NCI-H1048 (cell line): ENCODE measurements at regions not wholly inside any gene's neighbourhood (a gene's known extent, or its start where the extent isn't known, plus 50 kb on each side); places are given as distances from the start of the nearest gene placed in this dataset.

Experiments used
- DNase-seq: peaks from one replicate; lab custom pipeline; 2025; lab: John Stamatoyannopoulos, UW

DNA sequence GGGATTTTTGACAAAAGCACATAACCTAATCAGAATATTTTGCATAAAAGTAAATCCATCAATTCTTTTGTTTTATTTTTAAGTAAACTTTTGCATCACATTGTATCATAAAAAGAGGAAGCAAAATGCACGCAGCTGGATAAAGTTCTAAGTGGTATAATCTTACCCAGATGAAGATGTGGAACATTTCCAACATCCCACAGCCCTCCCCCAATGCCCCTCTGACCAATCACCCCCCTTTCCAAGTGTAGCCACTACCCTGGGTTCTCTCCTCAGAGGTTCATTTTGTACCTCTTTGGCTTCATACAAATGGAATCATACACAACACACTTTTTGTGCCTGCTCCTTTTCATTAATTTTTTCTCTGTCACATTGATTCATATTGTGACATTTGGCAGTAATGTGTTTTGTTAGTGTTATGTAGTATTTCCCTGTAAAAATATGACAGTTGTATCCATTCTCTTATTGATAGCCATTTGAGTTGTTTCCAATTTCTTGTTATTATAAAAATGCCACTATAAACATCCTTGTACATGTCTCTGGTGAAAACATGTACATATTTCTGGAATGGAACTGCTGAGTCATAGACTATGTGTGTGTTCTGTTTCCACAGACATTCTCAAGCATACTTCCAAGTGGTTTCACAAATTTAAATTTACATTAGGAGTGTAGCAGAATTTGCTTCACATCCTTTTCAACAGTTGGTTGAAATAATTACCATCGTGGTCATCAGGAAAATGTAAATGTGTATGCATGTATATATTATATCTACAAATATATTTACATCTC, 92.9 kb upstream of the SYNDIG1 start:
- no peak for DNase-seq

DNA sequence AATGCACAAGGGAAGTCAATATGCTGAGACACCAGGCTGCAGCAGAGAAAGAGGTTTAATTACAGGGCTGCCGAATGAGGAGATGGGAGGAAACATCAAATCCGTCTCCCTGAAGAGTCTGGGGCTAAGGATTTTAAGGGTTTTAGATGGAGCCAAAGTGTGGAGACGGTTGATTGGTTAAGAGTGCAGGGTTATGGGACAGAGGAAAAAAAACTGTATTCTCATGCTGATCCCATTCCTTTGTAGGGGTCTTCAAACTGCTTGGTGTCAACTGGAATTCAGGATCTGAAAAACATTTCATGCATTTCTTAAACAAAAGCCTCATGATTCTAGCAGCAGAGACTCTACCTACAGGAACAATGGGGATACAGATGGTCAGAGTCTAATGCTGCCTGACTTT, 96.1 kb upstream of the SYNDIG1 start:
- DNase-seq = no peak

DNA sequence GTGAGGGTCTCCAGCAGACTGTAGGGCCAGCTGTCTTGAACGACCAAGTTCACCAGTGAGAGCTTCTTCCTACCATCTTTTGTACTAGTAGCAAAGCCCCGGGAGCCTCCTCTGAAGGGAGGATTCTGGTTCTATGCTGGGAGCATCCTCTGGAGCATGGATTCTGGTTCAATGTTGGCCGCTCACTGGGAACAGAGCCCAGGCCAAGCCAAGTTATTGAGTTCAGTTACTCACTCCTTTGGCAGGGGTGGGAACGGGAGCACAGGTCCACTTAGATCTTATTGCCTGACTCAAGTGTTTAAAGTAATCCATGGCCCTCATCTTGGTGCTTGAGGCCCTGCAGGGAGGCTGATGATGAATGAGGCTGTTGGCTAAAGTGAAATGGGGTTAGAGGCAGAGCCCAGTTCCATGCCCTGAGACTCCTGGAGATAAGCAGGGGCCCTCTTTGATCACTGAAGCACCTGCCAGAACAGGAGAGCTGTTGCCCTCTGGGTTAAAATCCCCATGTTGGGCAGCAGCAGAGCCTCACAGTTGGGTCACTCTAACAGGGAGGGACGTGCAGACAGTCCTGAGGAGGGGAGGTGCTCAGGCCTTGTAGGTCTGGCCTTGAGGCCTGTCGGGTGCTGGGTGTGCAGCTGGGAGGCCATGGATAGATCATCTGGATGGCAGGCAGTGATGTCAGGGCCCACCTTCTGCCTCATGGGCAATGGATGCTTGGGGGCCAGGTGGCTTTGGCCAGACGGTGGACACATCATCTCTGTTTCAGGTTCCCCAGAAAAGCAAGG, 98.3 kb upstream of the SYNDIG1 start:
- no peak for DNase-seq

DNA sequence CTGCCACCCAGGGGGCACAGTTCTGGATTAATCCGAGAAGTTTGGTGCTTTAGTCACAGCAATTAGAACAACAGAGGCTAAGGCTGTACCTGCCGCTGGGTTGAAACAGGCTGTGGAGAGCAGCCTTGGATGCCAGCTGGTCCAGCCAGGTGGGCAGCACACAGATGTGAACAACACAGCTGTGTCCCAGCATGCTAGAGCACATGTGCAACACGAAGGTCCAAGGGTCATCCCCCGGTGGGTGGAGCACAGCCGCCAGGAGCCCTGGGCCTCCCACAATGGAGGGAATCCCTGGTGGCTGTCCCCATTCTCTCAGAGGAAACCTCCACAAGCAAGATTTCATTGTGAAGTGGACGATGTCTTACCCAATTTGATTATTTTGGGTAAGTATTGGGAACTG, 99.2 kb upstream of the SYNDIG1 start:
- no peak for DNase-seq

DNA sequence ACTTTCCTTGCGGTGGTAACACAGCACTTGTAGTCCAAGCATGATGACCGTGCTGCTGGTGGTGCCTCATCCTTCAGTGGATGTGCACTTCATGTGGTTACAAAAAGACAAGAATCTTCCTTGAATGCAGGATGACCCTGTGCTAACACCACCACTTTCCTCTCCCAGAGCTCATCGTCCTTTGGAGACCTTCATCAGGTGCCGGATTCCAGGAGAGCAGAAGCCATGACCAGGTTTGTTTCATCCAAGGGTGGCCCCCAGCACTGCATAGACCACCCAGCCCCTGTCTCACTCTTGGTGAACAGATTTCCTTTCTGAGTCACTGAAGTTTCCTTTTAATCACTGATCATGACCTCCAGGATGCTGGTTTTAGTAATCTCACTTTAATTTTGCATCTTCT, 101.2 kb upstream of the SYNDIG1 start:
- no peak for DNase-seq

DNA sequence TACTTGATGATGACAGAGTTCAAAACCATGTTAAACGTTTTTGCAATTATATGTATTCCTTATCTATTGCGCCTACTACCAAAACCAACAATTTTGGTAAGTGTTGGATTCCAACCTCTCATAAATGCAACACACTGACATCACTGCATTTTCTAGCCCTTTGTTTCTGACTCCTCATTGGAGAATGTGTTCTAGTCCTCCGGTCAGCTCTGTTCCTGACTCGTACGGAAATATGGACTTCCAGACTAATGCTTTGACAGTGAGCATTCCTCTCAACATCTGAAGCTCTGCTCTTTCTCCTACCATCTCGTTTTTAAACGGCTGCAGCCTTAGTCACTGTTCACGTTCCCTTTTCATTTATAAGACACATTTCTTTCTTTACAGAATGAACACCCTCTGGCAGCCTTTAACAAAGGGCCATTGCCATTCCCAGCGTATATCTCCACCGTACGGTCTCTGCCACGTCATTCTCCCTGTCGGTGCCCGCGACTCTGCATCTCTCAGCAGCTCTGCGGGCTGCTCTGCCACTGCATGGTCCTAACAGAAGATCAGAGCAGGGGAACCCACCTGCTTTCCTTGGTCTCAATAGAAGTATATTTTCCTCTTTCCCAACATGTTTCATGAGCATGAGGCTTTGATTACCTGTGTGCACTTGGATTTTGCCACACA, 103.0 kb upstream of the SYNDIG1 start:
- no peak for DNase-seq

DNA sequence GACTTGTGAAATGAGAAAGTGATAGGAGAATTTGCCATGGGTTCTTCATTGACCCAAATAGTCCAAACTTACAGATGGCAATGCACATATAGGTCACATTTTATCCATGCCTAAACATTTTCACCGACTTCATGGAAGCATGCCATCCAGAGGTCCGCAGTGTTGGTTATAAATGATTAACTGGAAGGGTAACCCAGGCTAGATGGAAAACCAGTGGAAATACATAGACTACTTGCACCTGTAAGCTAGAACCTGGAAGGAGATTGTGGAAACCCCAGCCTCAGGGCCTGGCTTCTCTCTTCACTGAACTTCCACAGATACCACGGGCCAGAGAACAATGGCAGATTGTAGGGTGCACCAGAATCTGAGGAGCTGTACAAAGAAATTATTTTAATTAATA, 103.8 kb upstream of the SYNDIG1 start:
- no peak for DNase-seq

DNA sequence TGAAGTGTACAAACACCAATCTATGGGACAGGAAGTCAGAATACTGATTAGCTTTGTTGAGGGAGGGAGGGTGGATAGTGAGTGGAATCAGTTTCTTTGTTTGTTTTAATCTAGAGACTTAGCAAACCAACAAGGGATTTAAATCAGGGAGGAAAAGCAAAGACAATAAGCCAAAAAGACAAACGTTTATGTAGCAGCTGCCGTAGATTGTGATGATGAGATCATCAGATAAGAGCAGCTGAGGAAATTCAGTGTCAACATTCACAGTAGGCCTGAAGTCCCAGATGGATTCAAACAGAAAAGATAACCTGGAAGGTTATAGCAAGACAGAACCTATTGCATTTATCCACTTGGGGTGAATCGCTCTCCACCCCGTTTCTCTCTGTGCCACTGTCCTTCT, 104.9 kb upstream of the SYNDIG1 start:
- no peak for DNase-seq

DNA sequence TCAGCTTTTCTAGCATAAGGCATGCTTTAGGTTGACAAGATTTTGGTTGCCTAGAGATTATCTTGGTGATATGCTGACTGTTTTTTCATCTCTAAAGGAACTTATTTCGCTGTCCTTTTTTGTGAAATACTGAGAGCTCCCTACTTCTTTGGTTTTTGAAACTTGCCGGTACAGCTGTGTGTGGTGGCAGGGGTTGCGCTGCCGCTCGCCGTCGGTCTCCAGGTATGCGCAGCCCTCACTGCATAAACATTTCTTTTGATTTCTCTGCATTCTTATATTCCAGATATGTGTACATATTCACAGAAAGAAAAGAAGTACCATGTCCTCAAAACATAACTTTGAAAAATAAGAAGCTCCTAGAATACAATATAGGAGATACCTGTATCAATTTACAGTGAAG, 106.4 kb upstream of the SYNDIG1 start:
- DNase-seq = no peak

DNA sequence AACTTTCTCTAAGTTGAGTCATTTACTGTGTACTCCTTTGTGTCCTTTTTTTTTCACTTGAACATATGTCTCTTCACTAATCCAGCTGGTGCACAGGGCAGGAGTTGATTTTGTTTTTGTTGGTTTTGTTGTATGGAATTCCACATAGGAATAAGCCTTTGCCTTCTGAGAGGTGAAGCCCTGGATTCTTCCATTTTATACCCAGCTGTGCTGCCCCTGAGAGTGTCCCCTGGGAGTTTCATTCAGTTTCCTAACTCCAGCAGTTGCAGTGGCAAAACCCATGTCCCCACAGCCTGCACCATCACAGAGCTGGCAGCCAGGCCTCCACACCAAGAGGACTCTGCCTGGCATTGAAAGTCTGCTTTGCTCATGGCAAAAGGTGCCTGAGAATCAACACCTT, 107.3 kb upstream of the SYNDIG1 start:
- no peak for DNase-seq

DNA sequence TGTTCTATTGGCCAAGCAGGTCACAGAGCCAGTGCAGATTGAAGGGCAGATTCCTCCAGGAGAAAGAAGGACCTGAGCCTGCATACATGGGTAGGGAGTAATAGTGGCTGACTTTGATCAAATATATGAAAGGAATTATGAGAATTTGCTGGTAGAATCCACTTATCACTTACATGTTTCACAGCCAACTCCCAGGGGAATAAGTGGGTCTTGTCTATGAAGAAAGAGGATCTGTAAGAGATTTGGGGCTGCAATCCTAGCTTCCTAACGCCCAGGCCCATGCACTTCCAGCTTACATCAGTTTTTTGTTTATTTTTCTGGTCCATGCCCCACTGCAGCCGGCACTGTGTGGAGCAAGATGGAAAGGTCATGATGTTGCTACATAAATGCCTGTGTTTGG, 107.9 kb upstream of the SYNDIG1 start:
- no peak for DNase-seq

DNA sequence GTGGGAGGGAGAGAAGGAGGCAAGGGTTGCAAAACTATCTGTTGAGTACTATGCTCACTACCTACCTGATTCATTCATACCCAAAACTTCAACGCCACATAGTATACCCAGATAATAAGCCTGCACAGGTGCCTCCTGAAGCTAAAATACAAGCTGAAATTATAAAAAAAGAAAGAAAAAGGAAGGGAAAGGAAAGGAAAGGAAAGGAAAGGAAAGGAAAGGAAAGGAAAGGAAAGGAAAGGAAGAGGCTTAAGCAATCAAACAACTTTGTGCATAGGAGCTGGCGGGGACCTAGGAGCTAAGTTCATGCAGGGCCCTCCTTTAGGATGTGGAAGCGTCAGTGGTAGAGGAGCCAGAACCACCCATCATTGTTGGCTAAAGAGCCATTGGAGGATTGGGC, 108.9 kb upstream of the SYNDIG1 start:
- no peak for DNase-seq

DNA sequence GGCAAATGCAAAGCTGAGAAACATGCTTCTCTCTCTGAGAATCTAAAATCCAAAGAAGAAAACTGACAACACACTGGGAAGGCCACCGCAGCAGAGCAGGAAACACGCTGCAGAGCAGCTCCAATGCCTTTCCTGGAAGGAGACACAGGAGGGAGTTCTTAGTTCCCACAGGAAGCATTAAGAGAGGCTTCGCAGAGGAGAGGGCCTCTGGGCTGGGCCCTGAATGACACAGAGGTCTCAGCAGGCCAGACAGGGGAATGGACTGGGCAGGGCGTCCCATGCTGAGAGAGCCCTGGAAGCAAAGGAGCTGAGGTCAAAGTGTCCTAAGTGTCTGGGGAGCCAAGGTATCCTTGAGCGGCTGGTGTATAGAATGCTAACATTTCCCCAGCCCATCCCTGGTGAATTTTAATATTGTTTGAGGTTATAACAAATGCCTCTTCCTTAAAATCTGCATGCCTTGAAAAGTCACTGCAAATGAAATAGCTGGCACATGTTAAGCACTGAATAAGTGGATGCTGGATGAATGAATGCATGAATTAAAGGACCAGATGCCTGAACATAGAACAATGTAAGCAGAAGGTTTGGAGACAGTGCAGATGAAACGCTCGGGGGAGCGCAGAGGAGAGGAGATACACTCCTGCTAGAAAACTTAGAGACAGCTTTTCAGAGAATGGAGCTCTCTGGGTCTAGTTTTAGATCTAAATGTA, 110.0 kb upstream of the SYNDIG1 start:
- no peak for DNase-seq

DNA sequence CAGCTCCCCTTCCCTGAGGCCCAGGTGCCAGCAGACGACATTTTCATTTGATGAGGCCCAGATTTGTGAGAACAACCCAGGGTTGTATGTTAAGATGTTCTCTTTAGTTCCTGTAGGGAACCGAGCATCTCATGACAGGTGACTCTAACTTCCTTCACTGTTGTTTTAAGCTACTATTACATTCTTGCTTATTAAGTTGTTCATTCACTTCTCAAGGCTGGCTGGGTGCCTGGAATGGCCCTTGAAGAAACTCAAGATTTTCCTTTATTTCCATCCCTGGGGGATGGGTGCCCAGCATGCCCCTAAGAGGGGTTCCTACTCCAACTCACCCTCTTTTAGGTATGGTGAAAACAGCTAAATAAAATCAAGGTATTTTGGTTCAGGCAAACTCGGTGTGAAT, 111.5 kb upstream of the SYNDIG1 start:
- no peak for DNase-seq

DNA sequence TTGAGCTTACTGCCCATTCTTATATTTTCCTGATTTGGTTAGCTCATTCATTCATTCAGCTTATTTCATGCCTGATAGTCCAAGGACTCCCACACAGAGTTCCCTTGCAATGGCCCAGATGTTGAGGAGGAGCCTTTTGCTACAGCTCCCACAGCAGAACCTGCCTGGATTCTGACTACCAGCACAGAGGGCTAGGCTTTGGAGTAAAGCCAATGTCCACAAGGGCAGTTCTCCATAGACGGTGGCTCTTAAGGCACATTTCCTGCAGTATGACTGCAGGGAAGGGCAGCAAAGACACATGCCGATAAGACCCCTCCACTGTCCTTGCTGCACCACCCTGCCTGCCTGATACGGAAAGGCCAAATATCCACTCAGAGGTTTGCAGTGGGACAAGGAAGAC, 112.3 kb upstream of the SYNDIG1 start:
- no peak for DNase-seq

DNA sequence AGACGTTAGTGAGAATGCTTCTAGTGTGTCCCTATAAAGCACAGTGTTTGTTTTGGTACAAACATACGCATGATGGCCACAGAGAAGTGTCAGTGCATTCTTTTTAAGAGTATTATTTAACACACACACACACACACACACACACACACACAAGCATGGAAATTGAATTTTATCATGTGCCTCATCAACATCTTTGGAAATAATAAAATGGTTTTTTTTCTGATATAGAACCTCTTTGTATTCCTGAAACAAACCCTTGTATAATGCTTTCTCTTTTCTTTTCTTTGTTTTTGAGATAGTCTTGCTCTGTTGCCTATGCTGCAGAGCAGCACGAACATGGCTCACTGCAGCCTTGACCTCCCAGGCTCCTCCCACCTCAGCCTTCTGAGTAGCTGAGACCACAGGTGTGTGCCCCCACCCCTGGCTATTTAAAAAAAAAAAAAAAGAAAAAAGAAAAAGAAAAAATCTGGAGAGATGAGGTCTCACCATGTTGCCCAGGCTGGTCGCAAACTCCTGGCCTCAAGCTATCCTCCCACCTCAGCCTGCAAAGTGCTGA, 116.2 kb upstream of the SYNDIG1 start:
- no peak for DNase-seq

DNA sequence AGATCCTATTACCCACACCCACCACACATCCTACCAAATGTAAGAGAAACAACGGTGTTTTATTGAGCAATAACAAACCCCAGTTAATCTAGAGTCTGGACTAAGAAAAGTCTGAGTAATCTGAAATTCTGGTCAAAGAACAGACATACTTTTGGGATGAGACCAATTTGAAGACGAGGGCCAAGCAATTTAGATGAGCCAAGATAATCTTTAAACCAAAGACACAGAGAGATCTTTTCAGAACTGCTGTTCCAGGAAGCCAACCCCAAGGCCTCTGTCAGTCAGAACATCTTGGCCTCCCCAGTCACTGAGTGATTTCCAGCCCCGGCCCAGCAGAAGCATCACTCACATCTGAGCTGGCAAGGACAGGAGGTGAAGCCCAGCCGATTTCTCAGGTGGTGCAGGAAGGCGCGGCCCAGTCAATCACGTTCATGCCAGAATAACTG, 118.5 kb upstream of the SYNDIG1 start:
- no peak for DNase-seq

DNA sequence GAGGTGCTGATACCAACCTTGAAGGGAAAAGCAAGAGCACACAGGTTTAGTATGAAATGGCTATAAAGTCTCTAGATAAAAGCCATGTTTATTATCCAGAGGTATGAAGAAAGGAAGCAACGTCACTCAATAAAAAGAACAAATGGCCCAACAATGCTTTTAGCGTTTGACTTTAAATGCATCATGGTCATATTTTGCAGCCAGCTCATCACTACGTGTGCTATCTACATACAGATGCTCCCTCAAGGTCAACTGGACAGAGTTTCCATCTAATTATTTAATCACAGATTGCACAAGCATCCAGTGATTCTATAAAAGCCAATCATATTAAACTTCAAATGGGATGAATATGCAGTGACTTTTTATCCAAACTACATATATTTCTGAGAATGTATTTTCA, 127.6 kb upstream of the SYNDIG1 start:
- no peak for DNase-seq

DNA sequence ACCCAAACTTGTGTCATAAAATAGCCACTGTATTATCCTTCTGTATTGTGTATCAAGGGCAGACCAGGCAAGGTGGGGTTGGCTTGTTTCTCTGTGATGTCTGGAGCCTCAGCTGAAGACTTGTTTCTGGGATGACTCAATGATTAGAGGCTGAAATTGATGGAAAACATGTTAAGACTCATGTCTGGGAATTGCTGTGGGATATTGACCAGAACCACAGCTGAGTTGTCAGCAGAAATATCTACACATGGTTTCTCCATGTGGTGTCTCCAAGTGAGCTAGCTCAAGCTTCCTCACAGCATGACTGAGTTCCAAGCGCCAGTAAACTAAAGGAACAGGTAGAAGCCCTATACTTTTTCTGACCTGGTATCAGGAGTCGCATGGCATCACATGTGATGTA, 128.5 kb upstream of the SYNDIG1 start:
- DNase-seq = no peak

DNA sequence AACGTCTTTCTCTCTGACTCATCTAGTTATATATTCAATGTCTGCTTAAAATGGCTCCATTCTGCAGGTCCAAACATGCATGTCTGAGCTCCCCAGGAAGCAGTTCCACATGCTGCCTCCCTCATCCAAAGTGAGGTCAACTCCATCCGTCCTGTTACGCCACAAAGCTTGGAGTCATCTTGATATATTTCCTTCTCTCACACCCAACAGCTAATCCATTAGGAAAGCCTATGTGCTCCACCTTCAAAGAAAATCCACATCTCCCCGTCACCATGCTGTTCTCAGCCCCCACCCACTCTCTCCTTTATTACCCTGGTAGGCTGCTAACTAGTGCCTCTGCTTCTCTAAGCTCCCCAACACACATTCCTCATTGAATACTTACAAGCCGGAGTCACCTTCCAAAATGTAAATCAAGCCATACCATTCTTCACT, 130.2 kb upstream of the SYNDIG1 start:
- DNase-seq = no peak

DNA sequence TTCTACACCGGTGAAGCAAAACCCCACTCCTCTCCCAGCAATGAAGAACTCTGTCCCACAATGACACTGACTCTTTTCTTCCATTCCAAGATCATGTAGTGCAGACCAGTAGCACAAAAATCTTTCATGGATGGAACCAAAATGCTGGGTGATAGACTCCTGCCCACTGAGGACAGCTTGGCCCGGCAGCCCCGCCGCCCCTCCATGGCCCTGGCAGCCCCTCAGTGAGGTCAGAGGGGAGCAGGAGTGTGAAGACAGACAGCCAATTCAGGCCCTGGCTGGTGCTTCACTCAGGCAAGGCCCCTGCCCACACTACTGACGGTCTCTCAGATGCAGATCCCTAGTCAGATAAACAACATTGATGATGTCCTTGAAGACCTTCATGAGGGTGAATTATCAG, 131.9 kb upstream of the SYNDIG1 start:
- no peak for DNase-seq

DNA sequence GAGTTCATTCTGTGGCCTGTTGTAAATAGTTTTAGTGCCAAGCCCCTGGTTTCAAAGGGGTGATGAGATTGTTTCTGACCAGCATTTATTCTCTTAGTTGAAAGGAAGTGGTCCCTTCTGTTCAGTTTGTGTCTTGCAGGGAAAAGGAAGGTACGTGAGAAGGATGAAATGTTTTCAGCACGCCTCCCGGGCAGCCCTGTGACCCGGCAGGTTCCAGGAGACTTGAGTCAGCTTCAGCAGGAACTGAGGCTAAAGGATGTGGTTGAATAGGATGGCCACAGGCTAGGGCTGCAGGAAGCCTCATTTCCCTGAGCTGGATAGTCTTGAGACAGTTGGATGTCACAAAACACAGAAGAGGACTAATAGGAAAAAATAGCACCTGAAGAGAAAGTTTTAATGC, 132.4 kb upstream of the SYNDIG1 start:
- no peak for DNase-seq
